ENCODE measurements at regions not wholly inside any gene's neighbourhood (a gene's known extent, or its start where the extent isn't known, plus 50 kb on each side); places are given as distances from the start of the nearest gene placed in this dataset.

GRCh38 chr22:47446331-47446730 lies 683.9 kb downstream of the TBC1D22A start:
- H4K91ac ChIP-seq (ENCODE audit: low read depth, low read length, poor library complexity) = no peak overlapping the region
- H2BK12ac ChIP-seq (ENCODE audit: low read length) = no peak overlapping the region
- no peak overlapping the region for H3K23ac ChIP-seq (ENCODE audit: low read depth, low read length, poor library complexity)
- H2BK15ac ChIP-seq (ENCODE audit: low read length) = no peak overlapping the region
- no peak for DNase-seq (ENCODE audit: low spot score)
- H3K79me1 ChIP-seq (ENCODE audit: low read depth, low read length) = no peaks in the 10 kb centered on the region
- H2BK120ac ChIP-seq (ENCODE audit: low read depth, low read length) = no peak overlapping the region
- WGBS, 2 donors (ENCODE audit: extremely low coverage in 2 of 2, insufficient read length in 2 of 2, insufficient replicate concordance in 1 of 2) = no CpG with 5 or more reads among the region's 8 CpGs
- H2AK5ac ChIP-seq (ENCODE audit: low read depth, low read length) = no peak overlapping the region
- peaks cover 0 to 82% of the 10 kb centered on the region in 2 donors for H3K9me3 ChIP-seq (replicated peaks in 1 of 2; ENCODE audit: control insufficient read depth in 2 of 2, insufficient read depth in 1 of 2, low read depth in 1 of 2, low read length in 2 of 2)
- H2BK5ac ChIP-seq (ENCODE audit: low read length) = no peak overlapping the region
- H4K8ac ChIP-seq (ENCODE audit: low read depth, low read length) = no peak overlapping the region
- no peak overlapping the region for H2AFZ ChIP-seq (ENCODE audit: low read length)
- no peak overlapping the region for H3K4me3 ChIP-seq (ENCODE audit: low read length in 2 of 2)
- no peaks in the 10 kb centered on the region for H3K36me3 ChIP-seq (replicated peaks in 1 of 2; ENCODE audit: control insufficient read depth in 2 of 2, insufficient read depth in 2 of 2, low read length in 2 of 2)
- H3K27ac ChIP-seq (replicated peaks; ENCODE audit: low read length) = no peak overlapping the region
- no peak overlapping the region for H3K4me2 ChIP-seq (ENCODE audit: insufficient read depth, low read length, poor library complexity, severe bottlenecking)
- H3K9ac ChIP-seq (ENCODE audit: low read depth, low read length, poor library complexity) = no peak overlapping the region
- H3K4me1 ChIP-seq (ENCODE audit: control insufficient read depth in 2 of 2, insufficient read depth in 1 of 2, low read depth in 1 of 2, low read length in 2 of 2) = no peaks in the 10 kb centered on the region
- H3K14ac ChIP-seq (ENCODE audit: low read length) = no peak overlapping the region
- no peak overlapping the region for H3K18ac ChIP-seq (ENCODE audit: low read length)
- no peak overlapping the region for H3K4ac ChIP-seq (ENCODE audit: low read length)
- H3K27me3 ChIP-seq (ENCODE audit: control insufficient read depth in 3 of 3, insufficient read depth in 3 of 3, low read depth in 1 of 3, low read length in 3 of 3) = no peaks in the 10 kb centered on the region

- no peak overlapping the region for H2BK120ac ChIP-seq (ENCODE audit: low read depth, low read length)
- H2BK15ac ChIP-seq (ENCODE audit: low read length) = no peak overlapping the region
- no peaks in the 10 kb centered on the region for H3K27me3 ChIP-seq (ENCODE audit: control insufficient read depth in 3 of 3, insufficient read depth in 3 of 3, low read depth in 1 of 3, low read length in 3 of 3)
- H3K4me1 ChIP-seq (ENCODE audit: control insufficient read depth in 2 of 2, insufficient read depth in 1 of 2, low read depth in 1 of 2, low read length in 2 of 2) = no peaks in the 10 kb centered on the region
- H2BK5ac ChIP-seq (ENCODE audit: low read length) = no peak overlapping the region
- H3K36me3 ChIP-seq (replicated peaks in 1 of 2; ENCODE audit: control insufficient read depth in 2 of 2, insufficient read depth in 2 of 2, low read length in 2 of 2) = no peaks in the 10 kb centered on the region
- no peak for DNase-seq (ENCODE audit: low spot score)
- H3K4ac ChIP-seq (ENCODE audit: low read length) = no peak overlapping the region
- H3K79me1 ChIP-seq (ENCODE audit: low read depth, low read length) = no peaks in the 10 kb centered on the region
- no peak overlapping the region for H3K4me2 ChIP-seq (ENCODE audit: insufficient read depth, low read length, poor library complexity, severe bottlenecking)
- no peak overlapping the region for H3K14ac ChIP-seq (ENCODE audit: low read length)
- H3K4me3 ChIP-seq (ENCODE audit: low read length in 2 of 2) = peak overlapping the region in 1 of 2 donors; percentile 71
- peaks cover 0 to 79% of the 10 kb centered on the region in 2 donors for H3K9me3 ChIP-seq (replicated peaks in 1 of 2; ENCODE audit: control insufficient read depth in 2 of 2, insufficient read depth in 1 of 2, low read depth in 1 of 2, low read length in 2 of 2)
- H4K91ac ChIP-seq (ENCODE audit: low read depth, low read length, poor library complexity) = no peak overlapping the region
- H2AFZ ChIP-seq (ENCODE audit: low read length) = no peak overlapping the region
- H4K8ac ChIP-seq (ENCODE audit: low read depth, low read length) = no peak overlapping the region
- WGBS, 2 donors (ENCODE audit: extremely low coverage in 2 of 2, insufficient read length in 2 of 2, insufficient replicate concordance in 1 of 2) = no CpG with 5 or more reads among the region's 10 CpGs
- H3K23ac ChIP-seq (ENCODE audit: low read depth, low read length, poor library complexity) = no peak overlapping the region
- H2AK5ac ChIP-seq (ENCODE audit: low read depth, low read length) = no peak overlapping the region
- H2BK12ac ChIP-seq (ENCODE audit: low read length) = no peak overlapping the region
- H3K18ac ChIP-seq (ENCODE audit: low read length) = no peak overlapping the region
- H3K27ac ChIP-seq (replicated peaks; ENCODE audit: low read length) = no peak overlapping the region
- no peak overlapping the region for H3K9ac ChIP-seq (ENCODE audit: low read depth, low read length, poor library complexity)
Measured at GRCh38 chr22:47445716-47446290, 683.4 kb downstream of the TBC1D22A start.

GRCh38 chr22:47445212-47445611 lies 682.8 kb downstream of the TBC1D22A start:
- no peak overlapping the region for H3K23ac ChIP-seq (ENCODE audit: low read depth, low read length, poor library complexity)
- peak overlapping the region in 1 of 2 donors; percentile 71 for H3K4me3 ChIP-seq (ENCODE audit: low read length in 2 of 2)
- H2BK15ac ChIP-seq (ENCODE audit: low read length) = no peak overlapping the region
- no peaks in the 10 kb centered on the region for H3K79me1 ChIP-seq (ENCODE audit: low read depth, low read length)
- no peaks in the 10 kb centered on the region for H3K4me1 ChIP-seq (ENCODE audit: control insufficient read depth in 2 of 2, insufficient read depth in 1 of 2, low read depth in 1 of 2, low read length in 2 of 2)
- no peak overlapping the region for H3K18ac ChIP-seq (ENCODE audit: low read length)
- H3K14ac ChIP-seq (ENCODE audit: low read length) = no peak overlapping the region
- H4K91ac ChIP-seq (ENCODE audit: low read depth, low read length, poor library complexity) = no peak overlapping the region
- no peaks in the 10 kb centered on the region for H3K36me3 ChIP-seq (replicated peaks in 1 of 2; ENCODE audit: control insufficient read depth in 2 of 2, insufficient read depth in 2 of 2, low read length in 2 of 2)
- no CpG with 5 or more reads among the region's 5 CpGs for WGBS, 2 donors (ENCODE audit: extremely low coverage in 2 of 2, insufficient read length in 2 of 2, insufficient replicate concordance in 1 of 2)
- no peak overlapping the region for H3K4me2 ChIP-seq (ENCODE audit: insufficient read depth, low read length, poor library complexity, severe bottlenecking)
- H3K4ac ChIP-seq (ENCODE audit: low read length) = no peak overlapping the region
- no peak overlapping the region for H2BK120ac ChIP-seq (ENCODE audit: low read depth, low read length)
- no peak overlapping the region for H2BK12ac ChIP-seq (ENCODE audit: low read length)
- no peak overlapping the region for H2AK5ac ChIP-seq (ENCODE audit: low read depth, low read length)
- H2BK5ac ChIP-seq (ENCODE audit: low read length) = no peak overlapping the region
- no peak overlapping the region for H2AFZ ChIP-seq (ENCODE audit: low read length)
- no peaks in the 10 kb centered on the region for H3K27me3 ChIP-seq (ENCODE audit: control insufficient read depth in 3 of 3, insufficient read depth in 3 of 3, low read depth in 1 of 3, low read length in 3 of 3)
- peaks cover 0 to 78% of the 10 kb centered on the region in 2 donors for H3K9me3 ChIP-seq (replicated peaks in 1 of 2; ENCODE audit: control insufficient read depth in 2 of 2, insufficient read depth in 1 of 2, low read depth in 1 of 2, low read length in 2 of 2)
- H4K8ac ChIP-seq (ENCODE audit: low read depth, low read length) = no peak overlapping the region
- H3K27ac ChIP-seq (replicated peaks; ENCODE audit: low read length) = no peak overlapping the region
- DNase-seq (ENCODE audit: low spot score) = no peak
- H3K9ac ChIP-seq (ENCODE audit: low read depth, low read length, poor library complexity) = no peak overlapping the region

GRCh38 chr22:47444746-47445065 lies 682.3 kb downstream of the TBC1D22A start:
- Histone ChIP-seq H4K8ac (ENCODE audit: low read depth, low read length) (no peak overlapping the region), H3K36me3 (replicated peaks in 1 of 2; ENCODE audit: control insufficient read depth in 2 of 2, insufficient read depth in 2 of 2, low read length in 2 of 2) (no peaks in the 10 kb centered on the region), H3K27me3 (ENCODE audit: control insufficient read depth in 3 of 3, insufficient read depth in 3 of 3, low read depth in 1 of 3, low read length in 3 of 3) (no peaks in the 10 kb centered on the region), H2AFZ (ENCODE audit: low read length) (no peak overlapping the region), H3K14ac (ENCODE audit: low read length) (no peak overlapping the region), H3K27ac (replicated peaks; ENCODE audit: low read length) (no peak overlapping the region), H3K9me3 (replicated peaks in 1 of 2; ENCODE audit: control insufficient read depth in 2 of 2, insufficient read depth in 1 of 2, low read depth in 1 of 2, low read length in 2 of 2) (peaks cover 0 to 74% of the 10 kb centered on the region in 2 donors), H2BK12ac (ENCODE audit: low read length) (no peak overlapping the region), H3K23ac (ENCODE audit: low read depth, low read length, poor library complexity) (no peak overlapping the region), H3K79me1 (ENCODE audit: low read depth, low read length) (no peaks in the 10 kb centered on the region), H3K18ac (ENCODE audit: low read length) (no peak overlapping the region), H2BK5ac (ENCODE audit: low read length) (no peak overlapping the region), H2BK15ac (ENCODE audit: low read length) (no peak overlapping the region), H3K4me1 (ENCODE audit: control insufficient read depth in 2 of 2, insufficient read depth in 1 of 2, low read depth in 1 of 2, low read length in 2 of 2) (no peaks in the 10 kb centered on the region), H3K9ac (ENCODE audit: low read depth, low read length, poor library complexity) (no peak overlapping the region), H4K91ac (ENCODE audit: low read depth, low read length, poor library complexity) (no peak overlapping the region), H2BK120ac (ENCODE audit: low read depth, low read length) (no peak overlapping the region), H2AK5ac (ENCODE audit: low read depth, low read length) (no peak overlapping the region), H3K4me3 (ENCODE audit: low read length in 2 of 2) (no peak overlapping the region), H3K4me2 (ENCODE audit: insufficient read depth, low read length, poor library complexity, severe bottlenecking) (no peak overlapping the region), H3K4ac (ENCODE audit: low read length) (no peak overlapping the region)
- DNase-seq (ENCODE audit: low spot score) = no peak
- WGBS, 2 donors (ENCODE audit: extremely low coverage in 2 of 2, insufficient read length in 2 of 2, insufficient replicate concordance in 1 of 2) = no CpG with 5 or more reads among the region's 6 CpGs
